DND-41 (cell line): ENCODE measurements at regions not wholly inside any gene's neighbourhood (a gene's known extent, or its start where the extent isn't known, plus 50 kb on each side); places are given as distances from the start of the nearest gene placed in this dataset.

Experiments used
- CTCF ChIP-seq: IDR thresholded peaks from 2 replicates; pipeline ENCODE4 v1.5.1; 2012; ENCODE audit warnings: borderline replicate concordance, low read length, moderate library complexity, mild to moderate bottlenecking; ENCODE audit not compliant: poor library complexity, severe bottlenecking; ENCODE audit errors: extremely low read depth
- EZH2 ChIP-seq: IDR thresholded peaks from 3 replicates; pipeline ENCODE4 v1.6.1; 2012; ENCODE audit warnings: borderline replicate concordance, low read depth, mild to moderate bottlenecking, moderate library complexity, low read length, inconsistent platforms; ENCODE audit not compliant: severe bottlenecking

- TF ChIP-seq EZH2 (no peak), CTCF (no peak)
Measured at GRCh38 chr18:60831971-60832370, 459.4 kb upstream of the MC4R start.
